ENCODE measurements at regions not wholly inside any gene's neighbourhood (a gene's known extent, or its start where the extent isn't known, plus 50 kb on each side); places are given as distances from the start of the nearest gene placed in this dataset.

DNA sequence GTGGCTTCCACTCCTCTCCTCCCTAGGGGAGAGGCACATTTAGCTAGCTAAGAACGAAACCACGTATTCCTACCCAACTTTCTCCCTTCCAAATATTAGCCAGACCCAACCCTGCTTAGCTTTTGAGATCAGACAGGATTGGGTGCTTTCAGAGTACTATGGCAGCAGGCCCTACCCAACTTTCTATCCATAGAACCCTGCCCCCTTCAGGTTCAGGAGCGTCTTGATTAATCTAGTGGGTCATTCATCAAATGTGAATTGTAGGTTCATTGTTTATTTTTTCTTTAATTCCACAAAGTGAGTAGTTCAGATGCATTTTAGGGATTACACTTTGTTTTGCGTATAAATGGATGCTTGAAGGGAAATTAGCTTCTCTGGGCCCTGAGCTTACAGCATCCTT lies 188.3 kb downstream of the MIB1 start:
- H3K36me3 ChIP-seq = no peaks in the 10 kb centered on the region
- no peak overlapping the region for H3K4me3 ChIP-seq (ENCODE audit: low read depth, low read length)
- no peak for DNase-seq
- TF ChIP-seq, protein P1, sequence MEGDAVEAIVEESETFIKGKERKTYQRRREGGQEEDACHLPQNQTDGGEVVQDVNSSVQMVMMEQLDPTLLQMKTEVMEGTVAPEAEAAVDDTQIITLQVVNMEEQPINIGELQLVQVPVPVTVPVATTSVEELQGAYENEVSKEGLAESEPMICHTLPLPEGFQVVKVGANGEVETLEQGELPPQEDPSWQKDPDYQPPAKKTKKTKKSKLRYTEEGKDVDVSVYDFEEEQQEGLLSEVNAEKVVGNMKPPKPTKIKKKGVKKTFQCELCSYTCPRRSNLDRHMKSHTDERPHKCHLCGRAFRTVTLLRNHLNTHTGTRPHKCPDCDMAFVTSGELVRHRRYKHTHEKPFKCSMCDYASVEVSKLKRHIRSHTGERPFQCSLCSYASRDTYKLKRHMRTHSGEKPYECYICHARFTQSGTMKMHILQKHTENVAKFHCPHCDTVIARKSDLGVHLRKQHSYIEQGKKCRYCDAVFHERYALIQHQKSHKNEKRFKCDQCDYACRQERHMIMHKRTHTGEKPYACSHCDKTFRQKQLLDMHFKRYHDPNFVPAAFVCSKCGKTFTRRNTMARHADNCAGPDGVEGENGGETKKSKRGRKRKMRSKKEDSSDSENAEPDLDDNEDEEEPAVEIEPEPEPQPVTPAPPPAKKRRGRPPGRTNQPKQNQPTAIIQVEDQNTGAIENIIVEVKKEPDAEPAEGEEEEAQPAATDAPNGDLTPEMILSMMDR (IDR thresholded peaks at IDR 0.05; ENCODE audit: low read depth, low read length) = no peak
- no peak overlapping the region for H3K27ac ChIP-seq
- H3K27me3 ChIP-seq (ENCODE audit: insufficient read depth, low read depth, severe bottlenecking) = peaks cover 71% of the 10 kb centered on the region
- H3K9me3 ChIP-seq (ENCODE audit: severe bottlenecking) = no peaks in the 10 kb centered on the region

DNA sequence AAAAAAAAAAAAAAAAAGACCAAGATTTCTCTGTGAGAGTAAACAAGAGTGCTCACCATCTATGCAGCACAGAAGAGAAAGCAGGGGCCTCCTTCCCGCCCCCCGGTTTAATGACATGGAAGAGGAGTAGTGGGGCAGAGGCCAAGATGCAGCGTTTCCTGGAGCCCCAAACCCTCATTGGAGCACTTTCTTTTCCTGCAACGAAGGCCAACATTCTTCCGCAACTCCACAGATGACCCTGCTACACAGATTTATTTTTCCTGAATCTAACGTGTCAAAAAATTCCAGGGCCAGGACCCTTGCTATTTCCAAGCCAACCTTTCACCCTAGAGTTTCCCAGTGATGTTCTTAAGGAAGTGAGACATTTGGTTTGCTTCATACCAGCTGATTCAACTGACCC lies 189.6 kb downstream of the MIB1 start:
- H3K27me3 ChIP-seq (ENCODE audit: insufficient read depth, low read depth, severe bottlenecking) = peaks cover 75% of the 10 kb centered on the region
- no peaks in the 10 kb centered on the region for H3K36me3 ChIP-seq
- TF ChIP-seq, protein P1 (IDR thresholded peaks at IDR 0.05; ENCODE audit: low read depth, low read length) = no peak
- no peak overlapping the region for H3K27ac ChIP-seq
- no peaks in the 10 kb centered on the region for H3K9me3 ChIP-seq (ENCODE audit: severe bottlenecking)
- H3K4me3 ChIP-seq (ENCODE audit: low read depth, low read length) = no peak overlapping the region
- no peak for DNase-seq

DNA sequence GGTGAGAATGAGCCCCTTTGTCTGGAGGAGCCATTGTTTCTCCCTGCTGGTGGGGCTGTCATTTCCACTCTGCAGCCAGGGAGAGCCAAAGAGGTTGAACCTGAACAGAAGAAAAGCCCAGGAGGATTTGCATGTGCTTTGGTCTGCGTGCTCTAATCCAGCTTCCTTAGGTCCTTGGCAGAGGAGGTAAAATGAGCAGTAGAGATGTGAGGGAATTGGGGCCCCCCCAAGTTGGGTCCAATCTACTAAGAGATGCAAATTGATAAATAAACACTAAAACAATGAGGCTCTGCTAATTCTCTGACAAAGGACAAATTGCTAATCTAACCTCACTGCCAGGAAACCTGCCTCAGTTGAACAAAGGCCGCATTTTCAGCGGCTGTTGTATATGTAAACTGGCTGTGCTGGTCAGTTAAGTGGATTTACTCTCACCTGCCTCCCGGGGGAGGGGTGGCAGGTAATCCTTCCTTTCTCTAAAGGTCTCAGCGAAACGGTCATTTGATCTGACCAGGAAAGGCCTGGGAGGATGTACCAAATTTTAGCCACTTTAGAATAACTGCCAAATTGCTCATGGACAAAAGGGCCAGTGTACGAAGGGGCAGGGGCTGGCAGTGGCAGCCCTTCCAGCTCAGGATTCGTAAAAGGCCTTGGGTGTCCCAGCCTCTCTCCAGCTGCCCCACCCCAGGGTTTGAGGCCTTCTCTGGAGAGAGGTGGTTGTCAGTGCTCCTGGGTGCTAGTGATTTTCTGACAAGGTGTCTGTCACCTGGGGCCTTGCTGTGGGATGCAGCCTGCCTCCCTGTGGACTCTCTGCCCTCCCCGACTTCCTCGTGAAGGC lies 193.6 kb downstream of the MIB1 start:
- no peaks in the 10 kb centered on the region for H3K9me3 ChIP-seq (ENCODE audit: severe bottlenecking)
- no peak for DNase-seq
- no peak overlapping the region for H3K27ac ChIP-seq
- TF ChIP-seq, protein P1 (IDR thresholded peaks at IDR 0.05; ENCODE audit: low read depth, low read length) = 0 out of 2 replicates have a peak, but pooled peaks have one; percentile 9
- H3K4me3 ChIP-seq (ENCODE audit: low read depth, low read length) = no peak overlapping the region
- H3K36me3 ChIP-seq = no peaks in the 10 kb centered on the region
- H3K27me3 ChIP-seq (ENCODE audit: insufficient read depth, low read depth, severe bottlenecking) = peaks cover 76% of the 10 kb centered on the region

DNA sequence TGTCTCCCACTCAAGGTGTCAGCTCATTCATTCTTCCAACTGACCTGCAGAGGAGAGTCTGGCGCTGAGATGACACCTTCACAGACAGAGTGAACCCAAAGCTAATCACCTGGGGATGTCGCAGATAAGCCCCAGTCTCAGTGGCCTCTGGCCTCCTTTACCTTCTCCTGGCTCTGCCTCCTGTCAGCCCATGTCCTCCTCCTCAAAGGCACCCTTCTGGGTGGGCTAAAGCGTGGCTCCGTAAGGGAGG lies 194.1 kb downstream of the MIB1 start:
- no peak overlapping the region for H3K4me3 ChIP-seq (ENCODE audit: low read depth, low read length)
- peaks cover 75% of the 10 kb centered on the region for H3K27me3 ChIP-seq (ENCODE audit: insufficient read depth, low read depth, severe bottlenecking)
- no peaks in the 10 kb centered on the region for H3K36me3 ChIP-seq
- H3K9me3 ChIP-seq (ENCODE audit: severe bottlenecking) = no peaks in the 10 kb centered on the region
- no peak overlapping the region for H3K27ac ChIP-seq
- DNase-seq = no peak
- TF ChIP-seq, protein P1 (IDR thresholded peaks at IDR 0.05; ENCODE audit: low read depth, low read length) = no peak

DNA sequence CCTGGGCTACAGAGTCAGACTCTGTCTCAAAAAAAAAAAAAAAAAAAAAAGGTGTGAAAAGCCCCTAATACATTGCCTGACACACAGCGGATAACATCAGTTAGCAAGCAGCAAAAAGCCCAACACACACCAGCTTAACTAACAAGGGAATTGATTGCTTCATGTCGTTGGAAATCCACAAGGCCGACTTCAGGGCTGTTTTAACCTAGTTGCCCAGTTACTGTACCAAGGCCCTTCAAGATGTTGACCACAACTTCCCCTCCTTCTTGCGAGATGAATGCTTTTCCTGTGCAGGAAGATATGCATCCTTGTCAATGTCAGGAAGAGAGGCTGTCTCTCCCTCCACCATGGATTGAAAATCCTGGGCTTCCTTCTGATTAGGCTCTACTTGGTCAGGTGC lies 202.9 kb downstream of the MIB1 start:
- no peak for DNase-seq
- H3K9me3 ChIP-seq (ENCODE audit: severe bottlenecking) = no peaks in the 10 kb centered on the region
- peaks cover 70% of the 10 kb centered on the region for H3K27me3 ChIP-seq (ENCODE audit: insufficient read depth, low read depth, severe bottlenecking)
- H3K27ac ChIP-seq = no peak overlapping the region
- no peaks in the 10 kb centered on the region for H3K36me3 ChIP-seq
- no peak overlapping the region for H3K4me3 ChIP-seq (ENCODE audit: low read depth, low read length)
- TF ChIP-seq, protein P1 (IDR thresholded peaks at IDR 0.05; ENCODE audit: low read depth, low read length) = no peak
